ENCODE measurements at regions not wholly inside any gene's neighbourhood (a gene's known extent, or its start where the extent isn't known, plus 50 kb on each side); places are given as distances from the start of the nearest gene placed in this dataset.

GRCh38 chrX:1874899-1875298, 260.0 kb downstream of the ASMT start:
- 50% methylated on average over 8 of the region's 9 CpGs for WGBS (ENCODE audit: low lambda C conversion rate)
- no peak for FAIRE-seq
- H3K27me3 ChIP-seq (ENCODE audit: control insufficient read depth in 1 of 2, insufficient read depth in 2 of 2, low read length in 2 of 2), result no peaks in the 10 kb centered on the region

GRCh38 chrX:1876041-1876440, 261.2 kb downstream of the ASMT start:
- WGBS (ENCODE audit: low lambda C conversion rate), result 84% methylated on average over 7 of the region's 7 CpGs
- no peaks in the 10 kb centered on the region for H3K27me3 ChIP-seq (ENCODE audit: control insufficient read depth in 1 of 2, insufficient read depth in 2 of 2, low read length in 2 of 2)
- FAIRE-seq (no peak), ATAC-seq (no peak), DNase-seq (ENCODE audit: low spot score) (no peak)
- ChIA-PET CTCF (ENCODE audit: low intra/inter-chr PET ratio, low total read pairs) (no interaction called here), POLR2A (no interaction called here)
- intact Hi-C loops (cut with micrococcal nuclease; ENCODE audit: unreplicated experiment), result no loop called here
- H3K4me1 ChIP-seq (ENCODE audit: insufficient read depth, low read length), result no peaks in the 10 kb centered on the region
- H3K4me3 ChIP-seq (replicated peaks in 1 of 3; ENCODE audit: insufficient read depth in 1 of 3, low read depth in 2 of 3, low read length in 3 of 3), result no peak overlapping the region
- no peak overlapping the region for H2AFZ ChIP-seq (ENCODE audit: low read length)
- H3K27ac ChIP-seq (ENCODE audit: extremely low read length, insufficient read depth, low read length), result no peak overlapping the region
- BruUV-seq (replicated peaks), result no TSS peak
- H3K4me2 ChIP-seq (ENCODE audit: low read depth, low read length), result no peak overlapping the region
- no peaks in the 10 kb centered on the region for H3K79me2 ChIP-seq (ENCODE audit: insufficient read depth, low read length)
- no peaks in the 10 kb centered on the region for H3K36me3 ChIP-seq (replicated peaks in 1 of 2; ENCODE audit: control insufficient read depth in 1 of 2, insufficient read depth in 2 of 2, low read length in 2 of 2)
- no peaks in the 10 kb centered on the region for H3K9me3 ChIP-seq (ENCODE audit: low read length)
- in situ Hi-C loops (cut with HindIII; ENCODE audit: extremely low pct_ligation_motif_present, low pct_unique_long_range_greater_than_20kb), result no loop called here
- no peaks in the 10 kb centered on the region for H4K20me1 ChIP-seq (ENCODE audit: insufficient read depth, low read length)
- no peak overlapping the region for H3K9ac ChIP-seq (ENCODE audit: insufficient read depth, low read depth, low read length)
- TF ChIP-seq TERF1 (CRISPR knock-in tag; IDR thresholded peaks at IDR 0.05) (no peak), HBP1 (CRISPR knock-in tag; IDR thresholded peaks at IDR 0.05; ENCODE audit: low read depth) (no peak), ZNF639 (CRISPR knock-in tag; conservative IDR thresholded peaks at IDR 0.05) (no peak), ZNF724P (CRISPR knock-in tag; IDR thresholded peaks at IDR 0.05; ENCODE audit: borderline replicate concordance) (no peak), ZXDC (CRISPR knock-in tag; IDR thresholded peaks at IDR 0.05) (no peak), ZNF335 (CRISPR knock-in tag; IDR thresholded peaks at IDR 0.05) (no peak), SIX4 (CRISPR knock-in tag; IDR thresholded peaks at IDR 0.05) (no peak), ZNF572 (CRISPR knock-in tag; IDR thresholded peaks at IDR 0.05) (no peak), SCMH1 (CRISPR knock-in tag; IDR thresholded peaks at IDR 0.05; ENCODE audit: borderline replicate concordance) (no peak), SP1 (IDR thresholded peaks at IDR 0.05) (no peak), SP1 (CRISPR knock-in tag; IDR thresholded peaks at IDR 0.05) (no peak), ZNF781 (CRISPR knock-in tag; IDR thresholded peaks at IDR 0.05; ENCODE audit: borderline replicate concordance, not compliant biosample characterization) (no peak)

More at GRCh38 chrX:1874899-1875298, 260.0 kb downstream of the ASMT start:
- no peak overlapping the region for H3K9ac ChIP-seq (ENCODE audit: insufficient read depth, low read depth, low read length)
- no peaks in the 10 kb centered on the region for H4K20me1 ChIP-seq (ENCODE audit: insufficient read depth, low read length)
- ChIA-PET POLR2A (no interaction called here), CTCF (ENCODE audit: low intra/inter-chr PET ratio, low total read pairs) (no interaction called here)
- ATAC-seq (no peak), DNase-seq (ENCODE audit: low spot score) (no peak)
- H3K9me3 ChIP-seq (ENCODE audit: low read length), result no peaks in the 10 kb centered on the region
- no peaks in the 10 kb centered on the region for H3K36me3 ChIP-seq (replicated peaks in 1 of 2; ENCODE audit: control insufficient read depth in 1 of 2, insufficient read depth in 2 of 2, low read length in 2 of 2)
- no peaks in the 10 kb centered on the region for H3K4me1 ChIP-seq (ENCODE audit: insufficient read depth, low read length)
- TF ChIP-seq MXI1 (IDR thresholded peaks at IDR 0.05; ENCODE audit: borderline replicate concordance, low read depth, low read length) (no peak), ZNF12 (CRISPR knock-in tag; IDR thresholded peaks at IDR 0.05) (no peak), SIX4 (CRISPR knock-in tag; IDR thresholded peaks at IDR 0.05) (no peak), RARA (CRISPR knock-in tag; IDR thresholded peaks at IDR 0.05) (no peak), KLF13 (CRISPR knock-in tag; IDR thresholded peaks at IDR 0.05) (no peak), KLF9 (CRISPR knock-in tag; IDR thresholded peaks at IDR 0.05; ENCODE audit: low read depth) (no peak)
- in situ Hi-C loops (cut with HindIII; ENCODE audit: extremely low pct_ligation_motif_present, low pct_unique_long_range_greater_than_20kb), result no loop called here
- no peak overlapping the region for H3K4me3 ChIP-seq (replicated peaks in 1 of 3; ENCODE audit: insufficient read depth in 1 of 3, low read depth in 2 of 3, low read length in 3 of 3)
- H3K79me2 ChIP-seq (ENCODE audit: insufficient read depth, low read length), result no peaks in the 10 kb centered on the region
- intact Hi-C loops (cut with micrococcal nuclease; ENCODE audit: unreplicated experiment), result no loop called here
- no TSS peak for BruUV-seq (replicated peaks)
- no peak overlapping the region for H2AFZ ChIP-seq (ENCODE audit: low read length)
- no peak overlapping the region for H3K27ac ChIP-seq (ENCODE audit: extremely low read length, insufficient read depth, low read length)
- H3K4me2 ChIP-seq (ENCODE audit: low read depth, low read length), result no peak overlapping the region

All from HepG2 (cell line).